ENCODE measurements at regions not wholly inside any gene's neighbourhood (a gene's known extent, or its start where the extent isn't known, plus 50 kb on each side); places are given as distances from the start of the nearest gene placed in this dataset.

DNA sequence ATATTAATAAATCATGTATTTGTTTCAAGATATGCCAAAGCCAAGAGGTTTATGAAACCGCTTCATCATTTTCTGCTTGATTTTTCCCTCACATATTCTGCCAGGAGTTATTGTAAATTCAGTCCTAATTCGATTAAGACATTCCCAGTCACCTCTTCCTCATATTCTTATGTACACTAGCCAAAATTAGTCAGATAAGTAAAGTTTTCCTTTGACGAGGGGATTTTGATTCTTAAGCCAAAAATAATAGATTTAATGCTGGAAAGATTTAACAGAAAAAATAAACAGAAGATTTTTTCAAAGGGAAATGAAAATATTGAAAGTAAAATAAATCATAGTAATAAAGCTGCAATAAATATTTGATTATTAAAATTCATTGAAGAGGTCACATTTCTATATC, 51.0 kb upstream of the VEGFC start:
- Mint-ChIP-seq H3K27me3 (ENCODE audit: low read depth) (no peaks in the 10 kb centered on the region), H3K4me3 (no peak overlapping the region), H3K36me3 (ENCODE audit: low read depth) (no peaks in the 10 kb centered on the region), H3K27ac (no peak overlapping the region), H3K4me1 (ENCODE audit: low read depth) (no peaks in the 10 kb centered on the region), H3K9me3 (no peaks in the 10 kb centered on the region)
- DNase-seq, result no peak
- intact Hi-C loops (cut with micrococcal nuclease), result no loop called here
- CTCF ChIA-PET, result no interaction called here

DNA sequence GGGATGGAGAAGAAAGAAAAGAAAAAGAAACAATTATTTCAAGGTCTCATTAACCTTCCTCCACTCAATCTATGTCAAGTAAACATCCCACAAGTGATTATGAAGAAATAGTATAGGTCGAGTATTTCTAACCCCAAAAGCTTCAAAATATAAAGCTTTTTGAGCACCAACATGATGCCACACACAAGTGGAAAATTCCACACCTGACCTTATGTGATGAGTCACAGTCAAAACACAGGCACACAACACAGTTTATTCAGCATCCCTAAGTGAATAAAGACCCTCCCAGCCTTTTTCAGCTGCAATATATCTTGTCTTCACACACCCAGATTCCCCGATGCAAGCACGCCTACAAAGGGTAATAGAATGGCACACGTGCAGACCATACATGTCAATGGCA, 51.7 kb upstream of the VEGFC start:
- Mint-ChIP-seq H3K4me1 (ENCODE audit: low read depth) (no peaks in the 10 kb centered on the region), H3K27me3 (ENCODE audit: low read depth) (no peaks in the 10 kb centered on the region), H3K9me3 (no peaks in the 10 kb centered on the region), H3K36me3 (ENCODE audit: low read depth) (no peaks in the 10 kb centered on the region), H3K27ac (no peak overlapping the region), H3K4me3 (no peak overlapping the region)
- CTCF ChIA-PET, result interaction anchor here (0.6 kb wide), 1 partner anchor 212 kb away, joined by 3 read pairs; no protein-coding TSS in a partner anchor
- no peak for DNase-seq
- intact Hi-C loops (cut with micrococcal nuclease), result no loop called here

DNA sequence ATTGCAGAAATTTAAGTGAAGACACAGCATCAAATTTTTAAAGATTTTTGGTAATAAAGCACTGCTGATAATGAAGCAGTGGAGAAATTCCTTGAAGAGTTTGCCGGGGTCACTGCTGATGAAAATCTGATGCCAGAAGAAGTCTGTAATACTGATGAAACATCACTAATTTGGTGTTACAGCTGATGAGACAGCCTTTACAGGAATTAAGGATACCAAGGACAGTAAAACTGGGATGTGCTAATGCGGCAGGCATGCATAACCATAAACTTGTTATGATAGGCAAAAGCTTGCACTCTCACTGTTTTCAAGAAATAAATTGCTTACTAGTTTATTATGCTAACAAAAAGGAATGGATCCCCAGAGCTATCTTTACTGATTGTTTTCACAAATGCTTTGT, 52.9 kb upstream of the VEGFC start:
- no peaks in the 10 kb centered on the region for H3K27me3 Mint-ChIP-seq (ENCODE audit: low read depth)
- intact Hi-C loops (cut with micrococcal nuclease), result no loop called here
- no peaks in the 10 kb centered on the region for H3K36me3 Mint-ChIP-seq (ENCODE audit: low read depth)
- no peaks in the 10 kb centered on the region for H3K4me1 Mint-ChIP-seq (ENCODE audit: low read depth)
- CTCF ChIA-PET, result no interaction called here
- H3K9me3 Mint-ChIP-seq, result no peaks in the 10 kb centered on the region
- H3K27ac Mint-ChIP-seq, result no peak overlapping the region
- H3K4me3 Mint-ChIP-seq, result no peak overlapping the region
- no peak for DNase-seq

DNA sequence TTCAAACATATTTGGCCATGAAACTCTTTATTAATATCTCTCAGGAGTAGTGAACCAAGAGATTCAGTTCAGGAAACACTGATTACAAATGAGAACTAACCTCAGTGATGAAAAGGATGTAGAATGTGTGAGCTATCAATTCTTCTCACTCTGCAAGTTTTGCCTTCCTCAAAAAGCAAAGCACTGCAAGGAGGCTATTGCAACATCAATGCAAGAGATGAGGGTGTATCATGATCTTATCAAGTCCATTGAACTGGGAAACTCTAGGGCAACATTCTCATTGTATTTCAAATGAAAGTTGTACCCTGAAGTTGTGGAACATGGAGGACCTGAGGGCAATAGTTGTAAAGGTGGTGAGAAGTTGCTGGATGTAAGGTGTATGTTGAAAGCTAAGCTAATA, 56.4 kb upstream of the VEGFC start:
- intact Hi-C loops (cut with micrococcal nuclease), result no loop called here
- no peaks in the 10 kb centered on the region for H3K36me3 Mint-ChIP-seq (ENCODE audit: low read depth)
- H3K27me3 Mint-ChIP-seq (ENCODE audit: low read depth), result no peaks in the 10 kb centered on the region
- no peaks in the 10 kb centered on the region for H3K9me3 Mint-ChIP-seq
- DNase-seq, result no peak
- no peaks in the 10 kb centered on the region for H3K4me1 Mint-ChIP-seq (ENCODE audit: low read depth)
- H3K4me3 Mint-ChIP-seq, result no peak overlapping the region
- no peak overlapping the region for H3K27ac Mint-ChIP-seq
- CTCF ChIA-PET, result no interaction called here

DNA sequence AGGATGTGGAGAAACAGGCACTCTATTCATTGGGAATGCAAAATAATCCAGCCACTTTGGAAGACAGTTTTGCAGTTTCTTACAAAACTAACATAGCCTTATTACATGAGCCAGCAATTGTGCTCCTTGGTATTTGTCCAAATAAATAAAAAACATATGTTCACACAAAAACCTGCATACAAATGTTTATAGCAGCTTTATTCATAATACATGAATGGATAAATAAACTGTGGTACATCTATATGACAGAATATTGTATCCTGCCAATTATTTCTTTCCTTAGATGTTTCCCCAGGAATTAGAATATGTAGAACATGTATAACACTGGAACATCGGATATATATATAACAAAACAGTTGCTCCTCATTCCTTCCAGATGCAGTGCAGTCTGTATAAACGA, 57.7 kb upstream of the VEGFC start:
- Mint-ChIP-seq H3K4me3 (no peak overlapping the region), H3K36me3 (ENCODE audit: low read depth) (no peaks in the 10 kb centered on the region), H3K9me3 (no peaks in the 10 kb centered on the region), H3K27me3 (ENCODE audit: low read depth) (no peaks in the 10 kb centered on the region), H3K27ac (no peak overlapping the region), H3K4me1 (ENCODE audit: low read depth) (no peaks in the 10 kb centered on the region)
- intact Hi-C loops (cut with micrococcal nuclease), result no loop called here
- DNase-seq, result no peak
- CTCF ChIA-PET, result no interaction called here

DNA sequence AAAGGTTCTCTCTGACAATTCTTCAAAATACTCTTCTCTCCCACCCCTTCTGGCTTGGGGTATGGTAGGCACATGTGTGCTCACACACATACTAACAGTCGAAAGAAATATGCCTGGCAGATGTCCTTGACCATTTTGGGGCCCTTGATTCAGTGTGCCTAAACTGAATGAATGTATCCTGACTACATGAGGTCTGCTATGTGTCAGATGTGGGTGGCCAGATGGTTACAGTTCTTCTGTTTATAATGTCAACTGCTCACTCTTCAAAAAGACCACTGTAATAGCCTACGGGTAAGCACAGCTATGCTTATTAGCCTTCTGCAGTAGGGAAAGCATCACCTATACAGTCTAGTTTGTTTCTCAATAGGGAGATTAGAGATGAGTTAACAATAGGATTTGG, 63.7 kb upstream of the VEGFC start:
- H3K4me1 Mint-ChIP-seq (ENCODE audit: low read depth), result no peaks in the 10 kb centered on the region
- CTCF ChIA-PET, result interaction anchor here (0.6 kb wide), 1 partner anchor 32 kb away, joined by 4 read pairs; no protein-coding TSS in a partner anchor
- intact Hi-C loops (cut with micrococcal nuclease), result no loop called here
- H3K27me3 Mint-ChIP-seq (ENCODE audit: low read depth), result no peaks in the 10 kb centered on the region
- H3K9me3 Mint-ChIP-seq, result no peaks in the 10 kb centered on the region
- no peak for DNase-seq
- no peak overlapping the region for H3K27ac Mint-ChIP-seq
- H3K4me3 Mint-ChIP-seq, result no peak overlapping the region
- no peaks in the 10 kb centered on the region for H3K36me3 Mint-ChIP-seq (ENCODE audit: low read depth)

DNA sequence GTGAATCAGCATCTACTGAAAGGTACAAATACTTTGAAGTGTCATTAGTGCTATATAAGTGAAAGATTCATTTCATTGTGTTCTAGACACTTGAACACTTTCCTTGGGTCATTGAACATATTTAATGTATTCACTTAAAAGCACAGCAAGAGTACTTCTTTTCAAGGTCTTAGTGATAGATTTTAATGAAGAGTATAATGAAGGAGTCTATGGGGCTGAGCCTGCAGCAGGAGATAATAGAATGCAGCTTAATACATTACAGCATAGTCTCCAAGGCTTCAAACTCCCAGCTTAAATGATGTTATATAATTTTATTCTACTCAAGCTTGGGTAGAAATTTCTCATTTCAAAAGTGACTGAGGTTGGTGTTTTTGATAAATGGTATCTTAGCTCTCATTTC, 66.1 kb upstream of the VEGFC start:
- Mint-ChIP-seq H3K9me3 (peaks cover 7% of the 10 kb centered on the region), H3K36me3 (ENCODE audit: low read depth) (no peaks in the 10 kb centered on the region), H3K27me3 (ENCODE audit: low read depth) (no peaks in the 10 kb centered on the region), H3K27ac (no peak overlapping the region), H3K4me1 (ENCODE audit: low read depth) (no peaks in the 10 kb centered on the region), H3K4me3 (no peak overlapping the region)
- DNase-seq, result no peak
- intact Hi-C loops (cut with micrococcal nuclease), result no loop called here
- CTCF ChIA-PET, result no interaction called here

DNA sequence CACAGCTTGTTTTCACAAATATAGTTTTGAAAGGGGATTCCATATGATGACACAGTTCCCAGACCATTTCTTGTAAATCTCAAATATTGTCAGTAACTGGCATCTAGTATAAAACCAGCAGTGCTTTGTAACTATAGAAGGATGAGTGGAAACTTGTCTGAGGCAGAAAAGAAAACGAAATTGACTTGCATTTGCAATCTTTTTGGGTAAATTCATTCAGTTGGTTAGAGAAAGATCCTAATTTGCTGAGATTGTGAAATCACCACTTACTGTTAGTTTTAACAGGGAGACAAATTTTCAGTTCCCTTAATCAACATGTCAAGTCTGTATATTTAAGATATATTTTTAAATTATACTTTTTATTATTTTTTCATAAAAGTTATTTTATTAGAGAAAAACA, 71.5 kb upstream of the VEGFC start:
- Mint-ChIP-seq H3K36me3 (ENCODE audit: low read depth) (no peaks in the 10 kb centered on the region), H3K4me1 (ENCODE audit: low read depth) (no peaks in the 10 kb centered on the region), H3K27me3 (ENCODE audit: low read depth) (no peaks in the 10 kb centered on the region), H3K27ac (no peak overlapping the region), H3K4me3 (no peak overlapping the region), H3K9me3 (peaks cover 7% of the 10 kb centered on the region)
- intact Hi-C loops (cut with micrococcal nuclease), result no loop called here
- CTCF ChIA-PET, result no interaction called here
- no peak for DNase-seq

DNA sequence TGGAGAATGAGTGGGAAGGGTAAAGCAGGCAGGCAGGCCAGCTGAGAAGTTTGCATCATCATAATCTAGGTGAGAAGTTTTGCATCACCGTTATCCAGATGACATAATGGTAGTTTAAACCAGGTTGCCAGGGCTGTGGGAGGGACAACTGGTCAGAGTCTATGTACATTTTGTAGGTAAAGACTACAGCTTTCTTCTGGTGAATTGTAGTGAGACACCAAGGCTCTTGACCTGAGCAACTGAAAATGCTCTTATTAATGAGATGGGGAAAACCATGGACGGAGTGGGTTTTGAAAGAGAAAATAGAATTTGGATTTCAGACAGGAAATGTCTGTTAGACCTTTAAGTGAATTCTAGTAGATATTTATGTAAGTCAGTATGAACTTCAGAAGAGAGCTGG, 76.0 kb upstream of the VEGFC start:
- no peak overlapping the region for H3K4me3 Mint-ChIP-seq
- CTCF ChIA-PET, result no interaction called here
- intact Hi-C loops (cut with micrococcal nuclease), result no loop called here
- DNase-seq, result no peak
- H3K4me1 Mint-ChIP-seq (ENCODE audit: low read depth), result no peaks in the 10 kb centered on the region
- H3K27ac Mint-ChIP-seq, result no peak overlapping the region
- peaks cover 11% of the 10 kb centered on the region for H3K9me3 Mint-ChIP-seq
- H3K27me3 Mint-ChIP-seq (ENCODE audit: low read depth), result no peaks in the 10 kb centered on the region
- H3K36me3 Mint-ChIP-seq (ENCODE audit: low read depth), result no peaks in the 10 kb centered on the region

DNA sequence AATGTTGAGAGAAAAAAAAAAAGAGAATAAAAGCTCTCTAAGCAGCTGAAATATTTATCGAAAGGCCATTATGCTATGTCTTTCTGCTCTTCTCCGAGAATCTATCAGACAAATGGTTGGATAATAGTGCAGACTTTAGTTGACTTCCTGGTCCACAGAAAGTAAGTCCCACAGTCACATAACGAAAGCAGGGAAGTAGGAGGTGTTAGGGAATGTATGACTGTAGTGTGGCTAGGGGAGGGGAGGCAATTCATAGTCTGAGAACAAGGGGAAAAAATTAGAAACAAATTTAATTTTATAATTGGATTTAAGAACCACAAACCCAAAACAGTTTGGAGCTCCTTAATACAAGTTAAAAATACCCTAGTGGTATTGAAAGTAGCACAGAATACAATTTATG, 79.7 kb upstream of the VEGFC start:
- H3K4me1 Mint-ChIP-seq (ENCODE audit: low read depth), result no peaks in the 10 kb centered on the region
- no peaks in the 10 kb centered on the region for H3K36me3 Mint-ChIP-seq (ENCODE audit: low read depth)
- DNase-seq, result no peak
- H3K27ac Mint-ChIP-seq, result no peak overlapping the region
- CTCF ChIA-PET, result no interaction called here
- intact Hi-C loops (cut with micrococcal nuclease), result no loop called here
- H3K27me3 Mint-ChIP-seq (ENCODE audit: low read depth), result no peaks in the 10 kb centered on the region
- H3K9me3 Mint-ChIP-seq, result peaks cover 11% of the 10 kb centered on the region
- H3K4me3 Mint-ChIP-seq, result no peak overlapping the region

DNA sequence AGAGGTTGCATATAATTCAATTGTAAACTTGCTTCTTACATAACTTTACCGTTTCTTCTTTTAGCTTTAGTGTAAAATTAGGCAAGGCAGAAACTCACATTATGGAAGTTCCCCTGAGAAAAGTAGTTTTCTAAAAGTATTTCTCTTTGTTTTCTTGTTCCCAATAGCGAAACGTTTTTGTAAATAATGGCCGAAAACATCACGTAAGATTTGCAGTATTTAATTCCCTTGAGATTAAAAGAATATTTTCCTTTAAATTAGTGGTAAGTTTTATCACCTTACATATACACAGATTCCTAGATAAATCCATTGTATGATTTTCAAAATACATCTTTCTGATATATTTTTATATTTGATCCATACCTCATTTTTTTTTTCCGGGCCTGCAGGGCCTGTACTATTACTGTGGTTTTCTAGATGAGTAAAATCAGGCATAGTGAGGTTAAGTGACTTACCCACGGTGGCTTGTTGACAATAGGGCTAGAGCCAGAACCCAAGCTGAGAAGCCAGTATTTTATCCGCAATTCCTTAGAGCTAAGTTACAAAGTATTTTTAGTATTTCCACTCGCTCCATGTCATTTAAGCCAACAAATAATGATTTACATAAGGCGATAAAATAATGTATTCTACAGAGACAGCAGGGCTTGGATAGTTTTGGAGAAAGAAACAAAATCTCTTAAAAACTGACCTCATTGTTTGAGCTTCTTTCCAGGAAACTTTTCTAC, 82.2 kb upstream of the VEGFC start:
- Mint-ChIP-seq H3K9me3 (peaks cover 11% of the 10 kb centered on the region), H3K4me3 (no peak overlapping the region), H3K4me1 (ENCODE audit: low read depth) (no peaks in the 10 kb centered on the region), H3K27ac (no peak overlapping the region), H3K27me3 (ENCODE audit: low read depth) (no peaks in the 10 kb centered on the region), H3K36me3 (ENCODE audit: low read depth) (no peaks in the 10 kb centered on the region)
- intact Hi-C loops (cut with micrococcal nuclease), result no loop called here
- no peak for DNase-seq
- CTCF ChIA-PET, result no interaction called here

DNA sequence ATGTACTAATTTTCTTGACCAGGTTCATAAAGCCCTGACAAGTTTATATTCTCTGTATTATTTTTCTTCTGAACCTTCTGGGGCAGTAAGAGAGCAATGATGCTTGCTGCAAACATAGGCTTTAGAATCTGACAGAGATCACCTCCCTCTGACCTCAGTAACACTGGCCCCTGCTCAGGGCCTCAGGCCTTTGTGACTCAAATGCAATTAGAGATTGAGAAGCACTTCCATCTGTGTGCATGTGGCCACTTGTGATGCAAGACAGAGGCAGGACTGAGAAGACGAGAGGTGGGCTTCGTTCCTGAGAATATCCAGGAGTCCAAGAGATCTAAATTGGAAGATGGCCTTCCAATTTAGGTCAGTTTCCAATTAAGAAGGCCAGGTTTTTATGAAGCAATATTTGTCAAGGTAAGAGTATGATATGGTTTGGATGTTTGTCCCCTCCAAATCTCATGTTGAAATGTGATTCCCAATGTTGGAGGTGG, 82.8 kb upstream of the VEGFC start:
- DNase-seq, result no peak
- no peak overlapping the region for H3K27ac Mint-ChIP-seq
- intact Hi-C loops (cut with micrococcal nuclease), result no loop called here
- no peaks in the 10 kb centered on the region for H3K36me3 Mint-ChIP-seq (ENCODE audit: low read depth)
- H3K9me3 Mint-ChIP-seq, result peaks cover 5% of the 10 kb centered on the region
- H3K27me3 Mint-ChIP-seq (ENCODE audit: low read depth), result no peaks in the 10 kb centered on the region
- CTCF ChIA-PET, result no interaction called here
- H3K4me3 Mint-ChIP-seq, result no peak overlapping the region
- no peaks in the 10 kb centered on the region for H3K4me1 Mint-ChIP-seq (ENCODE audit: low read depth)

DNA sequence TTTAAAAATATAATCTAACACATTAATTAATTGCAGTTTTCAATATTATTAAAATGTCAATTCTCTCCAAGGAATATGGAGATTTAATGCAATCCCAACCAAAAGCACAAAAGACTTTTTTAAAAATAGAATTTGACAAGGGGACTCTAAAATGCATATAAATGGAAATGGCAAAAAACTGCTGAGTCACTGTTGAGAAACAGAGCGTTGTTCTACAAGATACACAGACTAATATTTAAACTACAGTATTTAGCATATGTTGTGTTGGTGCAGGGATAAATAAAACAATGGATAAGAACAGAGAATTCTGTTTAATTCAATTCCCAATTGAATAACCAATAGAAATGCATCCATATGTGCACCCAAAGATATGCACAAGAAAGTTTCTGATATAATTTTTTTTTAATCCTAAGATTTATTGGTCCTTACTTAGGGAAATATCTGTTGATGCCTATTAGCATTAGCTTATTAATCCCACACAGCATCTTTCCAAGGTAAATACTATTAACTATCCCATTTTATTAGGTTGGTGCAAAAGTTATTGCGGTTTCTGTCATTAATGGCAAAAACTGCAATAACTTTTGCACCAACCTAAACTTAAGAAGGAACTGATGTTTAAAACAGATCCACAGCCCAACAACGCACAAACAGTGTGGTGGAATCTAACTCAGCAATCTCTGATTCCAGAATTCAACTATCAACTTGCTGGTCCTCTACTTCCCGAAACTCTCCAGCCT, 86.8 kb upstream of the VEGFC start:
- peaks cover 2% of the 10 kb centered on the region for H3K9me3 Mint-ChIP-seq
- intact Hi-C loops (cut with micrococcal nuclease), result no loop called here
- H3K36me3 Mint-ChIP-seq (ENCODE audit: low read depth), result no peaks in the 10 kb centered on the region
- H3K27me3 Mint-ChIP-seq (ENCODE audit: low read depth), result no peaks in the 10 kb centered on the region
- CTCF ChIA-PET, result no interaction called here
- no peaks in the 10 kb centered on the region for H3K4me1 Mint-ChIP-seq (ENCODE audit: low read depth)
- no peak for DNase-seq
- H3K4me3 Mint-ChIP-seq, result no peak overlapping the region
- H3K27ac Mint-ChIP-seq, result no peak overlapping the region
